HL-60/S4 (cell line): ENCODE measurements at regions not wholly inside any gene's neighbourhood (a gene's known extent, or its start where the extent isn't known, plus 50 kb on each side); places are given as distances from the start of the nearest gene placed in this dataset.

ENCODE experiments used
- in situ Hi-C: fragments of 300-500 bp; cut with MboI; formaldehyde crosslinking; loops from 2 replicates; pipeline ENCODE4 v1.14.3; 2022; ENCODE audit warnings: low sequenced_read_pairs

DNA sequence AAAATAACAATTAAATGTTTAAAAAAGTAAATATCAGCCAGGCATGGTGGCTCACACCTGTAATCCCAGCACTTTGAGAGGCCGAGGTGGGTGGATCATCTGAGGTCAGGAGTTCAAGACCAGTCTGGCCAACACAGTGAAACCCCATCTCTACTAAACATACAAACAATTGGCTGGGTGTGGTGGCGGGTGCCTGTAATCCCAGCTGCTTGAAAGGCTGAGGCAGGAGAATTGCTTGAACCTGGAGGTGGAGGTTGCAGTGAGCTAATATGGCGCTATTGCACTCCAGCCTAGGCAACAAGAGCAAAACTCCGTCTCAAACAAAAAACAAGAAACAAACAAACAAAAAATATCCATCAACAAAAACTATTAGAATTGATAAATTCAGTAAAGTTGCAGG lies 77.5 kb downstream of the SNX5 start:
- in situ Hi-C loops: loop anchor here (25.0 kb wide), 1 partner anchor 379 kb away; no protein-coding TSS in a partner anchor

DNA sequence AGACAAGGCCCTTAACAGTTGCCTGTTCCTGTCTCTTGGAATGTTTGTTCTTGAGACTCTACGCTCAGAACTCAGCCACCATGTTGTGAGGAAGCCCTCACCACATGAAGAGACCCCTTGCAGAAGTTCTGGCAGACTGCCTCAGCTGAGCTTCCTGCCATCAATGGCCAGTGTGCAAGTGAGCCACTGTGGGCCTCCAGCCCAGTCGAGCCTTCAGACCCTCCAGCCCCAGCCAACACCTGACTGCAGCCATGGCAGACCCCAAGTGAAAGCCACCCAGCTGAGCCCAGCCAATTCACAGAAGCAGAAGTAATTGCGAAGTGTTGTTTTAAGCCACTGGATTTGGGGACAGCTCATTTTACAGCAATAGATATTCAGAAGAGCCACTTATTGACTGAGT lies 78.3 kb downstream of the SNX5 start:
- in situ Hi-C loops: loop anchor here (25.0 kb wide), 1 partner anchor 378 kb away; no protein-coding TSS in a partner anchor

- in situ Hi-C loops: loop anchor here (25.0 kb wide), 1 partner anchor 377 kb away; no protein-coding TSS in a partner anchor
These were observed 79.4 kb downstream of the SNX5 start for GRCh38 chr20:17889226-17889625.

GRCh38 chr20:17888044-17888443 lies 80.5 kb downstream of the SNX5 start:
- in situ Hi-C loops: loop anchor here (25.0 kb wide), 1 partner anchor 376 kb away; no protein-coding TSS in a partner anchor

GRCh38 chr20:17887331-17888030 lies 81.1 kb downstream of the SNX5 start:
- in situ Hi-C loops: loop anchor here (25.0 kb wide), 1 partner anchor 375 kb away; no protein-coding TSS in a partner anchor

GRCh38 chr20:17885544-17885943 lies 83.0 kb downstream of the SNX5 start:
- in situ Hi-C loops: loop anchor here (25.0 kb wide), 1 partner anchor 373 kb away; no protein-coding TSS in a partner anchor

DNA sequence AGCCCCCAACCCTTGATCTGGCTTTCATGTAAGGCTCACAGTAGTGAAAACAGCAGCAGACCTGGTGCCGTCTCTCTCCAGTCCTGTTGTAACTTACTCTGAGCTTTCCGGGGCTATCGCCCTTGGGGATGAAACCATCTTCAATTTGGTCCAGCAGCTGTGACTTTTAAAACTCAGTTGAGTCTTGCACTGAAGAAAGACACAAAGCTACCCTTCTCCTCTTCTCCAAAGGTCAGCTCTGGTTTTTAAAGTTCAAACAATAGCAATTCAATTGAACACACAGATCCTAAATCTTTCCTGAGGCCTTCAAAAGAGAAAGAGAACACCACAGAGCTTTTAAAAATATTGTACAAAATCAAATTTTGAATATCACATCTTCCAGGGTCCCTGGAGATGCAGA lies 83.5 kb downstream of the SNX5 start:
- in situ Hi-C loops: loop anchor here (25.0 kb wide), 1 partner anchor 373 kb away; no protein-coding TSS in a partner anchor

GRCh38 chr20:17884307-17885003 lies 84.1 kb downstream of the SNX5 start:
- in situ Hi-C loops: loop anchor here (25.0 kb wide), 1 partner anchor 372 kb away; no protein-coding TSS in a partner anchor

DNA sequence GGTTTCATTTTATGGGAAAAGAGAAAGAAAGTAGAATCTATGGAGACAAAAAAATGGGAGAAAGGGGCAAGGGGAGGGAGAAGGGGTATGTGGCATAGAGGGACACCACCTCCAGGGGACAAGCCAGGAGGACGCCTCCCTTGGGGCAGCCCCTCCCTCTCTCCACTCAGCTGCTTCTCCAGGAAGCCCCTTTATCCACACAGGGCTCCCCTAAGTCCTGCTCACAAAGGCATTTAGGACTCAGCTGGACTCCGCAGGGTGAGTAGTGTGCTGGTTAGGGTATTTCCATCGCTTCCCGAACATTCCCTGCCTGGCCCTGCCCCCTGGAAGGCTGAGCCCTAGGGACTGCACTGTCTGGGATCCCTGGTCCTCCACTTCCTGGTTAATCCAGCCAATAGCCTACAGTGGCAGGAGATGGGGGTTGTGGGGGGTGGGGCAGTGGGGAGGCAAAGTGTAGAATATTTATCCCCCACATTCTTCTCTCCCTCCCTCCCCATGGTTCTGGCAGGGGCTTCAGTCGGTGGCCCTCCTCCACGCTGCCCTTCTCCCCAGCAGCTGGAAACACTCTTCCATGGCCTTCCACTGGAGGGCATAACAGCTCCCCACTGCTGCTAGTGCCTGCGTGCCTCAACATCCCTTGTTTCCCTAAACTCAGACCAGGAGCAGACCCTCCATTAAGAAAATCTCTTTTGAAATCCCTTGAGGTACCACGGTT lies 84.8 kb downstream of the SNX5 start:
- in situ Hi-C loops: loop anchor here (25.0 kb wide), 1 partner anchor 371 kb away; no protein-coding TSS in a partner anchor

DNA sequence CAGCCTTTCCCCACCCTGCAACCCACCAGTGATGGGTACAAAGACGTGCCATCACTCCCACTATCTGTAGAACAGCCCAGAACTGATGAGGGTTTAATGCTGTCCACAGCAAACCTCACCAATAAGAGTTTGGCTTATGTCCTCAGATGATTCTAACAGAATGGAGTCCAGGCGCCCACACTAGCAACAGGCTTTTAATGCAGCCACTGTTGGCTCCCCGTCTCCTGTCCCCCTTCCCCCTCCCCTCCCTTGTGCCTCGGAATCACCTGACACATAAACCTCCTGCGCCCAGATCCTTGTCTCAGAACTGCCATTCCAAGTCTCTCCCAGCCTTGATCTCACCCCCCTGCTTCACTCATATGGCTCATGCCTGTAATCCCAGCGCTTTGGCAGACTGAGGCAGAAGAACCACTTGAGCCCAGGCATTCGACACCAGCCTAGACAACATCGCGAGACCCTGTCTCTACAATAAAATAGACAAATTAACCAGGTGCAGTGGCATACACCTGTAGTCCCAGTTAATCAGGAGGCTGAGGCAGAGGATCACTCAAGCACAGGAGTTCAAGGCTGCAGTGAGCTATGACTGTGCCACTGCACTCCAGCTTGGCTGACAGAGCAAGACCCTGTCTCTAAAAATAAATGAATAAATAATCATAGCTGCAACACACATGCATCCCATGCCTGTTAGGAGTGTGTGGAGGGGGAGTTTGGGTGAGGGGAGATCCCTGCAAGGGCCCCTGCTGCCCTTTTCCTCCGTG lies 85.6 kb downstream of the SNX5 start:
- in situ Hi-C loops: loop anchor here (25.0 kb wide), 1 partner anchor 371 kb away; no protein-coding TSS in a partner anchor

GRCh38 chr20:17882065-17882833 lies 86.3 kb downstream of the SNX5 start:
- in situ Hi-C loops: loop anchor here (25.0 kb wide), 1 partner anchor 370 kb away; no protein-coding TSS in a partner anchor

DNA sequence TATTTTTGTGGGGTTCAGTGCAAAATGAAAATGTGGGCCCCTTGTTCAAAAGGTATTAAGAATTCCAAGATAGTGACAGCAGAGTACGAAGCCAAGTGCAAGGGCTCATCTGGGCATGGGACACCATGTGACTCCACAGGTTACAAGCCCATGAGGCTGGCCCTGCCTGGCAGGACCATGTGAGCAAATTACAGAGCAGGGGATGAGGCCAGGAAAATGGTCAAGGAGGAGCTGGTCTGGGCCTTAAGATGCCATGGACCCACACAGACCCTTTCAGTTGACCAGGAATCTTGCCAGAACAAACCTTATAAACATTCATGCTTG lies 86.9 kb downstream of the SNX5 start:
- in situ Hi-C loops: loop anchor here (25.0 kb wide), 1 partner anchor 369 kb away; no protein-coding TSS in a partner anchor

- in situ Hi-C loops: loop anchor here (25.0 kb wide), 1 partner anchor 367 kb away; no protein-coding TSS in a partner anchor
These were observed 89.5 kb downstream of the SNX5 start for GRCh38 chr20:17878912-17879602.

DNA sequence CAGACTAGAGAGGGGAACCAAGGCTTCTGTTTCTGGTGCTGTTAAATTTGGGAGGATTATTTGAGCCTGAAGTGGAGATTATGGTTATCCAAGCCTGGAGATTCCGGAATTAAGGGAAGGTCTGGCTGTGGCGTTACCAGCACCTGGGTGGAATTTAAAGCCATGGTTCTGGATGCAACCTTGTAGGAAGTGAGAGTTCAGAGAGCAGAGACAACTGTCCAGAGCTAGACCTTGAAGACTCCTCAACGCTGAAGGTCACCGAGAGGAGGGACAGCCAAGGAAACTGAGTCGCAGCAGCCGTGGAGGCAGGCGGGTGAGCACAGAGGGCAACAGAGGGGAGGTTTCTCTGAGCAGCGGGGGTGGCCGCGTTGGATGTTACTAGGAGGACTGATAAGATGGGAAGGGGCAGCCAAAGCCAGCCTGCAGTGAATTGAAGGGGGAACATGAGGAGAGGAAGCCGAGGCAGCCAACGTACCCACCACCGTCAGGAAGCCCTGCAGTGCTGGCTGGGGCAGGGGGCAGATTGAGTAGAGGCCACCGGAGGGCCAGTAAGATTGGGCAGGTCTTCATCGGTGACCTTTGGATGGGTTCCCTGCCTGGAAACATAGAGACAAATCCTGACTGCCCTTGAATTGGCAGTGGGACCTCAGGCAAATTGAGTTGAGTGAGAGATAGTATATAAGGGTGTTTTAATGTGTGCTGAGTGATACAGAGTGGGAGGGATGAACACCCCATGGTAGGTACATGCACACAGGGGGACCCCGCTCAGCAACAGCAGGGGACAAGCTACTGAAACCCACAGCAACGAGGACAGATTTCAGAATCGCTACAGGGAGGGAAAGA lies 90.3 kb downstream of the SNX5 start:
- in situ Hi-C loops: loop anchor here (25.0 kb wide), 1 partner anchor 366 kb away; no protein-coding TSS in a partner anchor

DNA sequence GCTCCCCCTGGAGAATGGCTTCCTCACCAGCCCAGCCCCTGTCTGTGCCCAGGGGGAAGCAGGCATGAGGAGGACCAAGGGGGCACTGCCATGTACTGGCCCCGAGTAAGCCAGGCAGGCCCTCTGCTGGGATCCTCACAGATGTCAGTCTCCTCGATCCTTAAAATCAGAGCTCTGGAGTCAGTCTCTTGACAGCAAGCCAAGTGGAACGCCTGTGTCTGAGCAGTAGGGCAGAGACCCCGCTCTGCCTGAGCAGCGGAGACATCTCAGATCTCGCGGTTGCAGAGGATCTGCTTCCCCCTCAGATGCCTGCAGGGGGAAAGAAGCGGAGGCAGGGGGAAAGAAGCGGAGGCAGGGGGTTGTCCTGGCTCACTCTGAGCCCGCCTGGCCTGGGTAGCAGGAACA lies 92.6 kb downstream of the SNX5 start:
- in situ Hi-C loops: loop anchor here (25.0 kb wide), 1 partner anchor 364 kb away; no protein-coding TSS in a partner anchor

DNA sequence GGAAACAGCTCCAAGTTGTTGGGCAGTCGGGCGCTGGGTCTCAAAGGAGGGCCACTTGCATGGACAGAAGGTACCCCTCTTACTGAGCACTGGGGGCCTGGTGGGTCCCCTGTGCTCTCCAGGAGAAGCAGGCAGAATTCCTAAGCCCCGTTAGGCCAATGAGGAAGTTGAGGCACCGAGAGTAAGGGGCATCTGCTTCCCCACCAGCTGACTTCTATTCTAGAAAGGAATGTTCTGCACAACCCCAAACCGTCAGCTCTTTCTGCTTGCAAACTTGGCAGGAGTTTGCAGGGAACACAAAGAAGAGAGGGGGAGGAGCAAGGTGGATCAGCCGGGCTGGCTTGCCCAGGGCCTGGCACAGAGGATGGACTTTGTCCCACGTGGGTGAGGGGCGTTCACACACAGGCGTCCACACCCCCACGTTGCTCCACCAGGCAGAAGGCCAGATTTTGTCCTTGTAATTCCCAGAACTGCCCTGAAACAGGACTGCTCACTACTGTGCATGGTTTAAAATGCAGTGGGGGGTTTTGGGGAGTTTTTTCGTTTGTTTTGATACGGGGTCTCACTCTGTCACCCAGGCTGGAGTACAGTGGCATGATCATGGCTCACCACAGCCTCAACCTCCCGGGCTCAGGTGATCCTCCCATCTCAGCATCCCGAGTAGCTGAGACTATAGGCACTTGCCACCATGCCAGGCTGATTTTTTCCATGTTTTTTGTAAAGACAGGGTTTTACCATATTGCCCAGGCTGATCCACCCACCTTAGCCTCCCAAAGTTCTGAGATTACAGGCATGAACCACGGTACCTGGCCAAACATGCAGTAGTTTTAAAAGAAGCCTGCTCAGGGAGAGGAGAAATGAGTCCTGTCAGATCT lies 93.3 kb downstream of the SNX5 start:
- in situ Hi-C loops: loop anchor here (25.0 kb wide), 1 partner anchor 363 kb away; no protein-coding TSS in a partner anchor
